MG63 (cell line): ENCODE measurements at regions not wholly inside any gene's neighbourhood (a gene's known extent, or its start where the extent isn't known, plus 50 kb on each side); places are given as distances from the start of the nearest gene placed in this dataset.

ENCODE experiments used
- DNase-seq: peaks from one replicate; pipeline ENCODE4 v3.0.0-alpha.2; 2020
- H3K27me3 ChIP-seq: fragments of 250-450 bp; sonication (Bioruptor Pico); 2 replicates; pipeline ENCODE4 v1.5.1; 2020; ENCODE audit warnings: mild to moderate bottlenecking, moderate library complexity
- H3K36me3 ChIP-seq: fragments of 250-450 bp; sonication (Bioruptor Pico); 2 replicates; pipeline ENCODE4 v1.5.1; 2020; ENCODE audit warnings: mild to moderate bottlenecking, moderate library complexity
- H3K4me3 ChIP-seq: fragments of 250-450 bp; sonication (Bioruptor Pico); 2 replicates; pipeline ENCODE4 v1.5.1; 2020; ENCODE audit warnings: mild to moderate bottlenecking, moderate library complexity
- H3K9me3 ChIP-seq: fragments of 250-450 bp; sonication (Bioruptor Pico); 2 replicates; pipeline ENCODE4 v1.5.1; 2020; ENCODE audit warnings: mild to moderate bottlenecking, moderate library complexity

DNA sequence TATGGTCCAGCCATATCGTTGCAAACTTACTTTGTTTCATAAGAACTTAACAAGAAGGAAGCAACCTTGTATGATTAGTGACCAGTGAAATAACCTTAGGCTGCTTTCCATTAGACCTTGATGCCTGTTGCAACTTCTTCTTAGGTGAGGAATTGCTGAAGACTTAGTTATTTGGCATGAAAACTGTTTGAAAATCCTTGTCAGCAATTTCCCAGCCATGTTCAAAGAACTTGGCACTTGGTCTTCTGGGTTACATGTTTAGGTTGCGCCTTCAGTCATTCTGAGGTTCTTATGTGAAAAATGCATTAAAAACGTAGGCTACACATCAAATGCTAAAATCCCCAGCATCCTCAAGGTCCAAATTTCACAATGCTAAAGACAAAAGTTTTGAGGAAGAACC is 232.0 kb upstream of the CEP162 start:
- Histone ChIP-seq H3K27me3 (no peaks in the 10 kb centered on the region), H3K36me3 (no peaks in the 10 kb centered on the region), H3K9me3 (0 out of 2 replicates have a peak, but pooled peaks cover 2% of the 10 kb centered on the region), H3K4me3 (no peak overlapping the region)
- DNase-seq = no peak

DNA sequence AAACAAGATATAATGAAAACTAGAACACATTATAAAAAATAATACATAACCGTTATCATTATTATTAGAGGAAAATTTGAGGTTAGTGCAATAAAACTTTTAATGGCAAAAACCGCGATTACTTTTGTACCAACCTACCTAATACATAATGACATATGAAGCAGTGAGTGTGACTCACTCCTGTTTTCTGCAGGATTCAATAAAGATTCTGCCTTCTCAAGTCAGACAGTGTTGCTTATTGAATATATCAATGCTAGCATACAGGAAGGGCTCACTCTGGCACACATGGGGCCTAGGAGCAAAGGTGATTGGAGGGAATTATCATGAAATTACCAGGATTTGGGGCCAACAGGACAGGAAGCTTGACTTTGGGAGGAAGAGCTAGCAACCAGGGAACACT is 230.8 kb upstream of the CEP162 start:
- Histone ChIP-seq H3K36me3 (no peaks in the 10 kb centered on the region), H3K9me3 (0 out of 2 replicates have a peak, but pooled peaks cover 2% of the 10 kb centered on the region)

DNA sequence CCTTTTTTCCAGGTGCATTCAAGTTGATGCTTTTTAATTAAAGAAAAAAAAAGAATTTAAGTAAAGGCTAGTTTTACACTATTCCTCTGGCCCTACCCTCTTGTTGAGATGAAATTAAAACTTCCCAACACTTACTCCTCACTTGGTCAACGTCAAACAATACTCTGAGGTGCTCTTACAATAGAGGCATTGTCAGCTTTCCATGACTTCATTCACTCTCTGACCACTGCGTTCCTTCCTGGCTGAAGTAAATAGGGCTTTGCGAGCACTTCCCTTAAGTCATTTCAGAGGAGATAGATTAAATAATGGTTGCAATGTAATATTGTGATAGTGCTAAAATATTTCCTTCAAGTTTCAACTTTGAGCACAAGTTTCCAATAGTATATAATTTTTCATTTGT is 229.8 kb upstream of the CEP162 start:
- Histone ChIP-seq H3K4me3 (no peak overlapping the region), H3K9me3 (0 out of 2 replicates have a peak, but pooled peaks cover 2% of the 10 kb centered on the region), H3K36me3 (no peaks in the 10 kb centered on the region), H3K27me3 (no peaks in the 10 kb centered on the region)
- no peak for DNase-seq

More for the DNA sequence above, 230.8 kb upstream of the CEP162 start:
- no peaks in the 10 kb centered on the region for H3K27me3 ChIP-seq
- DNase-seq = no peak
- no peak overlapping the region for H3K4me3 ChIP-seq

DNA sequence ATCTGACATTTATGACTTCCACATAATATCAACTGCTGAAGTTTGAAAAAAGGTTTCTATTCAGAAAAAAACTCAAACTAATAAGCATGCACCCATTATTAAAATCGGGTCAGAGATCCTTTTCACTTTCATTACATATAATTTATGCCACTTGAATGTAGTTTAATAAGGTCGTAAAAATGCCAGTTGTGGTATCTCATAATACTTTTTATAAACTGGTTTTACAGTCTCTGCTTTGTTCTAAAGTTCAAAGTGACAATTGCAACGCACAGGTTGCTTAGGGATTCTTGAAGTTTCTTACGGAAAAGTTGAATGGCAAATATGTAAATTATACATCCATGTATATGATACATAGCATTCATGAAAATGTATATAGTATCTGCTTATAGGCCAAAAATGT is 229.4 kb upstream of the CEP162 start:
- H3K4me3 ChIP-seq = no peak overlapping the region
- DNase-seq = no peak
- H3K27me3 ChIP-seq = no peaks in the 10 kb centered on the region
- 0 out of 2 replicates have a peak, but pooled peaks cover 2% of the 10 kb centered on the region for H3K9me3 ChIP-seq
- H3K36me3 ChIP-seq = no peaks in the 10 kb centered on the region

DNA sequence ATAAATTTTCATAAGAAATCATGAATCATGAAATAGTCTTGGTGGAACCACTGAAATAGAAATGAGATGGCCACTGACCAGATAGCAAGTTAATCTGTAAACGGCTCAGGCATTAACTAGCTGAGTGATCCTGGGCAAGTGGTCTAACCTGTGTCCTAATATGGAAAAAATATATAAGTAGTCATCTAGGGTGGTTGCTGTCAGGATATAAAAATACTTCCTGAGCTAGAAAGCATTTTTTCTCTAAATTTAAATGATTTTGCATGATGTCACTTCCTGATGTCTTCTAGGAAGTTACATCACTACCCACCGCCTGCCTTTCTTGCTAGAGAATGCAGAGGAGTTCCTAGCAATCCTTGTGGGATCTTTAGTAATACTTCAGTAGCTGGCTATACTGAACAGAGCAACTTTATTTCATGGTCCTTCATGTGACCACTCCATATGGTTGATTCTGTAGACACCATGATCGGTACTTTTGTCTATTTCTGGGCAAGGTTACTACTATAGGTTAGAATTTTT is 228.1 kb upstream of the CEP162 start:
- Histone ChIP-seq H3K4me3 (no peak overlapping the region), H3K27me3 (no peaks in the 10 kb centered on the region), H3K9me3 (0 out of 2 replicates have a peak, but pooled peaks cover 2% of the 10 kb centered on the region), H3K36me3 (no peaks in the 10 kb centered on the region)
- no peak for DNase-seq

DNA sequence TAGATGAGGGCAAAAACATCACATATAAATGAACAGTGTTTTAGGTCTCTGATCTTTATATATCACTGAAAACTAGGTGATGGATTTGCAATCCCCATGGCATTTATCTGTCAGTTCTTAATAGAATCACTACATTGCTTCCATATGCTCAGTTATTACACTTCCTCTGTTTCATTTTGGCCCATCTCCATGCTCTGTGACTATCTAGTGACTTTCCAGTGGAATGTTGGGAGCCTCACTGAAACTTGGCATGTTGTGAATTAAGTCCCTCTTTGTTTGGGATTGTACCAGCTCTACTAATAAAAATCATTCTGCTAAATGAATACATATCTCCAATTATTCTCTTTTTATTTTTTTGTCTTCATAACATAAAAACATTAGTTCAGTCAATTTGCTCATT is 226.1 kb upstream of the CEP162 start:
- Histone ChIP-seq H3K9me3 (0 out of 2 replicates have a peak, but pooled peaks cover 2% of the 10 kb centered on the region), H3K27me3 (no peaks in the 10 kb centered on the region), H3K4me3 (no peak overlapping the region), H3K36me3 (no peaks in the 10 kb centered on the region)
- DNase-seq = peak; percentile 3

DNA sequence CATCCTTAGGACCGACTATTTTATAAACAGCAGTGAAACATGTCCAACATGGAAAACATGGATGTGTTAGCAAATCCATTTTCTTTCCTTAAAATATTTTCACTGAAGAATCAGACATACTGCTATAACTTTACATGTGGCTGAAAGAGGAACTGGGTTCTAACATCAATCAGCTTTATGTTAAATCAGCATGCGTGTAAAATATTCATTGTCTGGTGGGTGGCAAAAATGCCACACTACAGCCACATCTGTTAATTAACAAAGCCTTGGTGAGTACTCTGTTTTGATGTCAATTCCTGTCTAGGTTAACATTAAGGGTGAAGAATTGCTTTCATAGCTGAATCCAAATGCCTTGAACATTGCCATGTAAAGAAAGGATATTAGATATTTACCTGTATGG is 222.6 kb upstream of the CEP162 start:
- Histone ChIP-seq H3K36me3 (no peaks in the 10 kb centered on the region), H3K9me3 (no peaks in the 10 kb centered on the region), H3K4me3 (no peak overlapping the region), H3K27me3 (no peaks in the 10 kb centered on the region)
- DNase-seq = no peak

DNA sequence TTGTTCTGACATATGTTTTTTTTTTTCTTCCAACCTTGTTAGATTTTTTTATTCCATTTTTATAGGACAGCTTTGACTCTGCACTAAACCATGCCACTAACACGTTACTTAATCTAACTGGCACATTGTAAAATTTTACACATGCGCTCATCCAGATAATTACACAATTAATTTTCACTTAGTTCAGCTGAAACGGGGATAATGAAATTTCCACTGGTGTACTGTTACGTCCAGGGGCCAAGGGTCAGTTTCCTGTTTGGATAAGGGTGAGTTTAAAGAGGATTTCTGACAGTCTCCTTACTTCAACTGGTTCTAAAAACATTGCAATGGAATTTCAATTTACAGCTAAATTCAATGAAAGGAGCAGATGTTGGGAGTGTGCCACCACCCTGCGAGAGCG is 221.8 kb upstream of the CEP162 start:
- Histone ChIP-seq H3K36me3 (no peaks in the 10 kb centered on the region), H3K4me3 (no peak overlapping the region), H3K27me3 (no peaks in the 10 kb centered on the region), H3K9me3 (no peaks in the 10 kb centered on the region)
- no peak for DNase-seq

DNA sequence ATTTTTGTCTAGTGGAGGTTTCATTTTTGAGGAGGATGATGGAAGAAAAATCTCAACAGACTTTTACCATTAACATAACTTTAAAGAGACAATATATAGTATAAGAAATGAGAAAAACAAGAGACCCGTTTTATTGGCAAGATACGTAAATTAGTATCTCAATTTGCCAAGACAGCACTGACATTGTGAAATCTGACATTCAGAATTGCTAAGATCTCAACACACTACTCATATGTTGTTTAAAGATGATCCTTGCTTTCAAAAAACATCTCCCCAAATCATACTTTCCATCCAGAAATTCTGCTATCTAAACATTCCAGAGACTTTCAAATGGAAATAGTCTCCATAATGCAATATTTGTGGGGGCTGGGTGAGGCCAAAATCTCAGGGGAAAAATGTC is 220.9 kb upstream of the CEP162 start:
- no peaks in the 10 kb centered on the region for H3K9me3 ChIP-seq
- H3K36me3 ChIP-seq = no peaks in the 10 kb centered on the region
- no peak overlapping the region for H3K4me3 ChIP-seq
- H3K27me3 ChIP-seq = no peaks in the 10 kb centered on the region
- DNase-seq = no peak

DNA sequence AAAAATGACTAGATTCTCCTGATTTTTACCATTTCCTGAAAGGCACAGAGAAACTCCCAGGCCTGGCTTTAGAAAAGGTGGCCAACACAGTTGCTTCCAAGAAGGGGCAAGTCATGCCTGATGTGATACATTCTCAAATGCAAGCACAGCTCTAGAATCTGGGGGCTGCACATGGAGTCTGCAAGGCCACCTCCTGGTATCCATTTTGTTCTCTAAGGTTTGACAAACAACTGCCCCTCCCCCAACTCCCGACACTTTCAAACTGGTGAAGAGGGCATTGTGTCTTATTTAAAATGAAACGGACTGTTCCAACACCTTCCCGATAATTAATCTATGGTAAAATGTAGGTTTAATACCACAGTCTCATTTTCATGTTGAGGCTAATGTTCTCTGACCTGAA is 220.2 kb upstream of the CEP162 start:
- DNase-seq = no peak
- no peaks in the 10 kb centered on the region for H3K36me3 ChIP-seq
- H3K27me3 ChIP-seq = no peaks in the 10 kb centered on the region
- no peaks in the 10 kb centered on the region for H3K9me3 ChIP-seq
- H3K4me3 ChIP-seq = no peak overlapping the region

DNA sequence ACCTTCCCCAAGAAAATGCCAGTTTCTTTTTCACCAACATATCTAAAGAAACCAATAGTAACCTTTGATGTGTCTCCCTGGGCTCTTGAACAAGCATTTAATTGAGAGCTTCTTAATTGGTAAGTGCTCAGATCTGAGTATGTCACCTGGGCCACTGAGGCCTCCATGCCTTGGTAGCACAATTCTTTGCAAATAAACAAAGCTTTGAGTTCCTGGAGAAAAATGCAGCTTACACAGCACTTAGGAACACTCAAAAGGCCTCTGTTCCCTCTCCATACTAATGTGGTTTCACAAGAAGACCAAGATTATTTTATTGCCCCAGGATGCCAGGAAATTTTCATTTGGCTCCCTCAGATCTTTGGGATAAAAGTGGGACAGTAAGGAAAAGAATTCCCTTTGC is 217.6 kb upstream of the CEP162 start:
- Histone ChIP-seq H3K9me3 (no peaks in the 10 kb centered on the region), H3K36me3 (no peaks in the 10 kb centered on the region), H3K27me3 (no peaks in the 10 kb centered on the region), H3K4me3 (no peak overlapping the region)
- DNase-seq = no peak

DNA sequence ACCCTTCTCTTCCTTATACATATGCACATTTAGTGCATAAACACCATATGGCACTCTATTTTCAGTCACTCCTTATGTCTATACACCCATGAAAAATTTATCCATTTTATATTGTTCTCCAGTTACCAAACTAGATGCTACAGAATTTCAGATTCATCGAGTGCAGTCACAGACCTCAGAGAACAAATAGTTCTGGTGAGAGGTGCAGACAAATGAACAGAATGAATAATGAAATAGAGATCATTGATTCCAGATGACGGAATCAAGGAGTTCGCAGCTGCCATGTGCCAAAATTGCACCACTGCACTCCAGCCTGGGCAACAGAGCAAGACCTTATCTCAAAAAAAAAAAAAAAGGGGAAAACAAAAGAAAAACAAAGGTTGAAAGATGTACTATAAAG is 214.8 kb upstream of the CEP162 start:
- no peaks in the 10 kb centered on the region for H3K9me3 ChIP-seq
- no peaks in the 10 kb centered on the region for H3K36me3 ChIP-seq
- no peak for DNase-seq
- H3K27me3 ChIP-seq = no peaks in the 10 kb centered on the region
- no peak overlapping the region for H3K4me3 ChIP-seq

DNA sequence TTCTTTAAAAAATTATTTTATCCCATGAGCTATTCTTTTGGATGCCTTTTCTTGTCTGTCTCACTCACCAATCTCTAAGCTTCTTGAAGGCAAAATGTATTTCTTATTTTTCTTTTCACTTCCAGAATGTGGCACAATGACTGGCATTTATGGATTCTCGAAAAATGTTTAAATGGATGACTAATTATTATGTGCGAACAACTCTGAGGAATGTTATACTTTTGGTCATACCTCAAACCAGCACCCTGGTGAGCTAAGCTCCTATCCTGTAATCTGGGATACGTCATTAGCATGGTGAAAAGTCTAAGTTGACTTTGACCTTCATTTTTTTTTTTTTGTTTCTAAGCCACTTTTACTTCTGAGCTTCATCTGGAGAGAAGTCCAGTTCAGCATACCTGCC is 214.0 kb upstream of the CEP162 start:
- no peak for DNase-seq

DNA sequence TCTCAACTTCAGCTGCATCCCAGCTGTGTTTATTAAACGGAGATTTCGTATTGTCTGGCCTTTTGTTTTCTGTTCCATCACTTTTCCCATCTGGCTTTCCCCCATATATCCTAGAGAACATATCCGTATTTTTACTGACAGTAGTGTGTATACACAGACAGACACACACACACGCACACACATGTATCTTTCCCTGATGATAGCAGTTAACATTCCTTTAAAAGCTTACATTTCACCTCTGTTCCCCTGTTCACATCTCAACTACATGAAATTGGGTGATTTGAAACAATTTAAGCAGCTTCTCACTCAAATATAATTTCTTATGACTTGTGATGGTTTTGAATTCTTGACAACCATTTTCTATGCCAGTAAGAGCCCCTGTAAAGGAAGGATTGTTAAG is 207.1 kb upstream of the CEP162 start:
- Histone ChIP-seq H3K4me3 (no peak overlapping the region), H3K27me3 (no peaks in the 10 kb centered on the region), H3K9me3 (no peaks in the 10 kb centered on the region), H3K36me3 (no peaks in the 10 kb centered on the region)
- no peak for DNase-seq

More for the DNA sequence above, 214.0 kb upstream of the CEP162 start:
- Histone ChIP-seq H3K36me3 (no peaks in the 10 kb centered on the region), H3K4me3 (no peak overlapping the region), H3K9me3 (no peaks in the 10 kb centered on the region), H3K27me3 (no peaks in the 10 kb centered on the region)

DNA sequence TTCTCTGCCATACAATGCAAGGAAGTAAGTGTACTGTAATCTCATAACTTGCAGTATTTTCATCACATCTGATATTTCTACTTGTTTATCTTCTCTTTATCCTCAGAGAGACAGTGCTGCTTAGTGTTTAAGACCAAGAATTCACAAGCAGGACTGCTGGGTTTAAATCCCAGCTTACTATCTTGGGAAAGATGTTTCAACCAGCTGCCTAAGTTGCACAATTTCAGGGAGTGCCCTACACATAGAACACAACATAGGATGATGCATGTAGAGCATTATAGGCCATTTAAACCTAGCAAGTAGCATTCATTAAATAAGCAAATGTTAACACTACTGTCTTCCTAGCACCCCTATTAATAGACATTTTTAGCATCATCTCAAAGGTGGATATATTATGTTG is 205.2 kb upstream of the CEP162 start:
- Histone ChIP-seq H3K4me3 (no peak overlapping the region), H3K9me3 (no peaks in the 10 kb centered on the region), H3K36me3 (no peaks in the 10 kb centered on the region), H3K27me3 (no peaks in the 10 kb centered on the region)
- no peak for DNase-seq

DNA sequence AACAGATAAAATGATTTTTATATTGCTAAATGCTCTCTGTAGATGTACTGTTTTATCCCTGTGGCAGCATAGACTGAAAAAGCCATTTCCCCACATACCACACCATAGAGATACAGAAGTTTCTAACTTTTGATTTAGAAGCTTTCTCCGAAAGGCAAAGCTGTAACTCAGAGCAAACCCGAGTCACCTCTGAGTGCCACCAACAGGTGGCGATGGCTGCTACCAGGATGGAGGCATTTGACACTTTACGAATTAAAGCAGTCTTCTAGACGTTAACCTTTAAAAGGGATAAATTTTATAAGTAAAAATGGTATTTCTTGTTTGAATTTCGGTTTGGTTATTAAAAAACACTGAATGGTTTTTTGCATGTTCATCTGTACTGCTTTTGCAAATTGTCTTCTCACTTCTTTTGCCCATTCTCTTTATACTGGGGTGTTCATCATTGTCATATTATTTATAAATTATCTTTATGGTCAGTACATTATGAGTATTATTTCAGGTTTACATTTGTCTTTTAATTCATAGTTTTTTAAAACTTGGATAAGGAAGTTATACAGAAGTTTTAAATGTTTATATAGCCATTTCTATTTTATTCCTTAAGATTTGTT is 201.0 kb upstream of the CEP162 start:
- H3K4me3 ChIP-seq = no peak overlapping the region
- H3K9me3 ChIP-seq = no peaks in the 10 kb centered on the region
- no peaks in the 10 kb centered on the region for H3K36me3 ChIP-seq
- peak; percentile 38 for DNase-seq
- no peaks in the 10 kb centered on the region for H3K27me3 ChIP-seq

DNA sequence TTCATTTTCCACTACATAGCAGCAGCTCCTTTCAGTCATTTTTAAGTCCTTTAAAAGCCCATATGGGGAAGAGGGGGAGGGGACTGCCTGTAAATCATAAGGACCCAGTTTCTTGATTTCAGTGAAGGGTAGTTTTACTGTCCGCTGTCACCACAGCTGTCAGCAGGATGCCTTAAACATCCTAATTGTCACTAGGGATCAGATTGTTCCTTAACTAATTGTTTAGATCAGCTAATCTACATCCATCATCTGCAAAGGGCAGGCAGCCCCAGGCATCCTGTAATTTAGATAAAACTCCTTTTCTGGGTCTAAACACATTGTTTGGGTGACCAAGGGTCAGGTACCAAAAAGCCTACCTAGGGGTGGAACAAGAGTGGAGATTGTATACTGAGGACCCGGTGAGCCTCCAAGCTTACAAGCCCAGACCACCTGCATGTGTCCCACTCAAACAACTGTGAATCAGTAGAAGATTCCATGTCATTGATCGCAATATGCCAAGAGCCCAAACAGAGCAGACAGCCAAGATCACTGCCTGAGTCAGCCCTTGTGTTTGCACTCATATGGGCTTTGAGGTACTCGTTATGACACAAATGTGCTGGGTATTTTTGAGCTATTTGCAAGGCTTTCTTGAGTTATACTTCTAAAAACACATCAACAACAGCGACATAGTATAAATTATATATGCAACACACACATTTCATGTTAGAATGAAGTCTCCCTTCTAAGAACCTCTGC is 198.7 kb upstream of the CEP162 start:
- Histone ChIP-seq H3K9me3 (no peaks in the 10 kb centered on the region), H3K36me3 (no peaks in the 10 kb centered on the region), H3K4me3 (no peak overlapping the region), H3K27me3 (no peaks in the 10 kb centered on the region)
- peak; percentile 19 for DNase-seq

DNA sequence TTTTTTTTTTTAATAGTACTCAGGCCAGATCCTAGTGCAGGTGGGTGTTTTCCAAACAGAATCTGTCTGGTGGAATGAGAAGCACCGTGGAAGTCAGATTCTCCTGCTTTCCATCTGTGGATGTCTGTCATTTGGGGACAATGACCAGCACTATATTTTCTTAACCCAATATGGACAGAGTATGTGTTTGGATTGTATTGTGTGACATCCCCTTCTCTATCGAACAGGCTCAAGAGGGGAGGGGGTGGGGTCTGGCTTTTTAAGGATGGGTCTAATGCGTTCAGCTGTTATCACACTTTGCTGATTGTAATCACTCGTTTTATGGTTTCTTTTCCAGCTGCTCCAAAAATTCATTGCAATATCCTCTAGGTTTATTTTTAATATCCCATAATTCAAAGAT is 197.5 kb upstream of the CEP162 start:
- no peak overlapping the region for H3K4me3 ChIP-seq
- no peaks in the 10 kb centered on the region for H3K27me3 ChIP-seq
- DNase-seq = no peak
- no peaks in the 10 kb centered on the region for H3K9me3 ChIP-seq
- H3K36me3 ChIP-seq = no peaks in the 10 kb centered on the region
